ENCODE measurements at regions not wholly inside any gene's neighbourhood (a gene's known extent, or its start where the extent isn't known, plus 50 kb on each side); places are given as distances from the start of the nearest gene placed in this dataset.
"Not testable (repeated sequence)": the region's sequence is repeated elsewhere in the genome, so short reads cannot be mapped to it uniquely, and the experiment has no call there.

DNA sequence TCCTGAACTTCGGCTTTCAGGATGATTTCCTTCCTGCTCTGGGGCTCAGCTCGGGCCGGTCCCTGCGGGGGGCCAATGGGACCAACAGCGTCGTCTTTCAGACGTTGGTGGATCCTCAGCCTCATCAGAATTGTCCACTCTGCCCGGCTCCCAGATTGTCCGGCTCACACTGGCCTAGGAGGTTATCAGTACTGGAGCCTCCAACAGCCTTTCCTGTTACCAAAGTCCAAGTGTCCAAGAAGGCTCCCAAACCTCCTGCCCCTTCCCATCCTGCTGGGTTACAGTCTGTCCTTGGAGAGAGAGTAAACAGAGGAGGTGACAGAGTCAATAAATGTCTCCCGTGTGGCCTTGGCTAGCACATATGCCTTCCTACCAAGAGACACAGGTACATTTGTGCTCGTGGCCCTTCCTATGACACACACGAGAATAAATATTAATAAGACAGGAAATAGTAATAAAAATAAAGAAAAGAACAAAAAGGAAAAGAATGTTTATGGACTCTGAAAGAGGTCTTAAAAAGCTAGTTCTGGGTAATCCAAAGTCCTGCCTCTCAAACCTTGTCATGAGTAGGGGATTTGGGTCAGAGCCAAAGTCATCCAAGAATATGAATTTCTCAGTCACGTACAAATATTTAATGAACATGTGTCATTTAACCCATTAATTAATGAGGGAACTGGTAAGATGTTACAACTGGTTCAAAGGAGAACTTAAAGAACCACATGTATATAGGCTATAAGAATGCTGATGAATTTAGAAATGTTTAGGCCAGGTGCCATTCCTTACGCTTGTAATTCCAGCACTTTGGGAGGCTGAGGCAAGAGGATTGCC is 80.8 kb upstream of the SLC2A1 start:
- DNase-seq: no peak

GRCh38 chr1:43038232-43038935 is 79.7 kb upstream of the SLC2A1 start:
- no peak for DNase-seq

DNA sequence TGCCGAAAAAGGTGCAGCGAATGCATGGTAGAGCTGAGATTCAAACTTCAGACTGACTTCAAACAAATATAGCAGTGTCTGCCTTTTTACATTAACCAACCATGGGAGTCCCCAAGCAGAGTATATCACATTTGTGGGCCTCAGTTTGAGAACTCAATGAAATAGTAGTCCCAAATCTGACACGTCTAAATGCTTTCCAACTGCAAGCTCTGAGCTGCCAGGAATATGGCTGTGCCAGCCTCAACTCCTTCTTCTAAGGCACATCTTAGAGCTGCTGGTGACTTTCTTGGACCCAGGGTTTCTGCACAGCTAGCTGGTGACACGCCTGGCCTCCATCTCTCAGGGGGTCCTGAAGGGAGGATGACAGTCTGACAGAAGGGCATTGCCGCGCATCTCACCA is 78.8 kb upstream of the SLC2A1 start:
- no peak for DNase-seq

DNA sequence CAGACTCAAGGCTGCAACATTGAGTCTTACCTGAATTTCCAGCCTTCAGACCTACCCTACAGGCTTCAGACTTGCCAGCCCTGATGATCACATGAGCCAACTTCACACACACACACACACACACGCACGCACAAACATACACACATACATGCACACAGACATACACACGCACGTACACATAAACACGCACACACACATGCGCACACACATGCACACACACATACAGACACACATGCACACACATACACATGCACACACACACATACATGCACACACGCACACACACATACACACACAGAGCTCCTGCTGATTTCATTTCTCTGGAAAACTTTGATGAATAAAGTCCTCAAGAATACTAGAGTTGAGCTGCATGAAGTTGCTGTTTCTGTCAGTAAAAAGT is 78.3 kb upstream of the SLC2A1 start:
- no peak for DNase-seq

DNA sequence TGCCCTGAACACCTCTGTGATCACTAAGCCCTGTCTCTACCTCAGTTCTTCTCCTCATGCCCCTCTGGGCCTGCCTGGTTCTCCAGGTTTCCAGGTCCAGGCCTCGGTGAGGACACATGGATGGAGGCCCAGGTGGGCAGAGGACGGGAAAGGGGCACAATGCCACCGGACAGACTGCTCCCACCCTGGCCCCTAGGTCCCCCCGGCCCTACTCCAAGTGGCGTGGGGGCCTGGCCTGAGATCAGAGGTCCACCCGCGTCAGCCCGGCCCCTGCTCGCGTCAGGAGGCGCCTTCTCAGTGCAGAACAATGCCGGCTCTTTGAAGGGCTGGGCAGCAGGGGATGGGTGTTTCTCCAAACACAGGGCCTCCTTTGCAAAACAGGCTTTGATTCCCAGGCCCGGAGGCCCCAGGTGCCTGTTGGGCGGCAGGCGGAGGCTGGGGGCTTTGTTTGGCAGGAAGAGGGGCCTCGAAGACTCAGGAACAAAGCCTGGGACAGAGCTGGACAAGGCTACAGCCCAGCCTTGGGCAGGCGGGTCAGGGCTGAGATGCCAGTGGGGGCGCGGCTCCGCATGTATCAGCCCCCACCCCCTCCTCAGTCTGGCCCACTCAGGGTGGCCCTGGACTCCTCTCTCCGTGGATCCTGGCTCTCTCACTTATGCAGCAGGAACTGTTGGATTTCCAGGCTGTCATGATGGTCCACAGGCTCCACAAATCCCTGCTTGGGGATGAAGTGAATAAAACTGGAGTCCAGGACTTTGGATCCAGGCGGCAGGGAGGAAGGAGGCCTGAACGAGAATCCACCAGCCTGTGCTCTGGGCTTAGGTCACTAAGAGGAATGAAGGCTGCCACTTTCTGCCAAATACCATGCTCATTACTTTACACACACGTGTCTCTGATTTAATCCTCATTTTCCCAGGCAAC is 77.4 kb upstream of the SLC2A1 start:
- no peak for DNase-seq

DNA sequence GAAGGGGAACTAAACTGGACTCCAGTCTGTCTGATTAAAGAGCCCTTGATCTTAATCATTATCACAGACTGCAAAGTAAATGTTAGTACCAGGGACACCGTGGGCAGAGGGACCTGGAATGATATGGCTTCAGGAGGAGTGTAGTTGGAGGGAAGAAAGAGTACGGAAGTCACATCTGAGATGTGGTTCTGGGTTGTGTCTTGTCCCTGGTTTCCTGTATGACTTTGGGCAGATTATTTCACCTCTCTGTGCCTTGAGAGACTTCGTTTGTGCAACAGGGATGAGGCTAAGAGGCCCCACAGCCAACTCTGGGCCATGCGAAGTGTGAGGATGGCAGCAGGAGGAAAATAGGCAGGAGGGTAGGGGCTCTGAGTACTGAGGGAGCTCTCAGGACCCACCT is 76.1 kb upstream of the SLC2A1 start:
- DNase-seq: no peak

- DNase-seq: no peak
These were observed 75.6 kb upstream of the SLC2A1 start for GRCh38 chr1:43034195-43034658.

GRCh38 chr1:43031316-43032203 is 72.9 kb upstream of the SLC2A1 start:
- DNase-seq: no peak

DNA sequence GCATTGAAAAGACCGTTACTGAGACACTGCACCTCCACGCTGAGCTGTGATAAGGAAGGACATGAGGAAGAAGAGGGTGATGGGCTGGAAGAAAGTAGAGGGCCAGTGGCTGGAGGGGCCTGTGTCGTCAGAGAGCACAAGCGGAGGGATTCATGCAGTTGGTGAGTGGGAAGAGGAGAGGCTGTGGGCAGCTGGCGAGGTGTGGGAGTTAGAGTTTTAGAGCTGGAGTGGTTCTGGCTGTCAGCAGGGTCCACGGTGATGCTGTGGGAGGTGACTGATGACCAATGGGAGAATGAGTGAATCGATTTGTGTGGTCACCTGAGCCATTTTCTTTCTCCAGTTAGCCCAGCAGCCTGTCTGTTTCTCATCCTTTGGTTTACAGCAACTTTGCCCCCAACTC is 66.2 kb upstream of the SLC2A1 start:
- DNase-seq: no peak

DNA sequence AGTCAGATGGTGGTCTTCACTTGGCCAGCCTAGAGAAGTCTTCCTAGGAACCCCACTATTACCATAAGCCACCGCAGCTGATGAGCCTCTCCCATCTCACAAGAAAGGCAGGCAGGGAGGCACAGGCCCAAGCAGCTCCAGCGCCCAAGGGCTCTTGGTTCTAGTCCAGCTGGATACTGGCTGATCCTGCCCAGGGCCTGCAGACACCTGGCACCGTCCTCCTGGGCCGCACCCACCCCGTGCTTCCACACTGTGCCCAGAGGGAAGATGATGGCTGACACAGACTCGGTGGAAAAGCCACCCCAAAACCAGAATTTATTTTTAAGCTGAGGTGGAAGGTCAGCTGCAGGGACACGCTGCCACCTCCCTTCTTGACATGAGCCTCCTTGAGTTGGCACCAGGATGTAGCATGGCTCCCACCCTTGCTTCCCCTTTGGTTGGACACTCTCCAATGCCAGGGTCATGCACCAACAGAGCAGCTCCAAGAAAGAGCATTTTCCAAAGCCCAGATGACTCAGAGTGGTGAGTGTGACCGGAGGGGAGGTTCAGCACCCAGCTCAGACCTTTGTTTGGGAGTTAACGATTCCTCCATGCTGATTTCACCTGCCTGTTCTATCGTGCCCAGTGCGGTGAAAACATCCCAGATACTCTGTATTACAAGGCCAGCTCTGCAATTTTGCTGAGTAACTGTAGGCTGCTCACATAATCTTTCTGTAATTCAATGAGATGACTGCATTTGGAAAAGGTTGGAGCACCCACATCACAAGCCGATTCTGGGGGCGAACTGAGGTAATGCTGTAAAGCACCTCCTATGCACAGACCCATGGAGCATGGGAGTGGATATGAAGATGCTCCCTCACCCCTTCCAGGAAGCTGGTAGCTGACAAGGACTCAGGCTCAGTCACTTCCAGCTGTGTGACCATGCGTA is 63.1 kb upstream of the SLC2A1 start:
- DNase-seq: no peak

DNA sequence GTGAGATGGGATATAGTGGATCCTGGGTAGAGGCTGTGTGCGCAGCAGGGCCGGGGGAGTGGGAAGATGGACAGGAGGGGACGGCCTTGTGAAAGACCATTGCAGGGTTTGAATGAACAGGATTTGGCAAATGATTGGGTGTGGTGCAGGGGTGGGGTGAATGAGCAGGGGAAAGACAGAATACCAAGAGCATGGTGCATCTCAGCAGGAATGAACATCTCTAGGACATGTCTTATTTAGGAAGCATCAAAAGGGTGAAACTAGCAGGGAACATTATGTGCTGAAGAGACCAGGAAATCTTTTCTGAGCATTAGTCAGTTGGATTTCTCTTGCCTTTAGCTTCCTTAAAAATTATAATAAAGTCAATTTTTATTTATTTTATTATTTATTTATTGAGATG is 60.6 kb upstream of the SLC2A1 start:
- DNase-seq: no peak

GRCh38 chr1:43018121-43018520 is 59.5 kb upstream of the SLC2A1 start:
- no peak for DNase-seq

DNA sequence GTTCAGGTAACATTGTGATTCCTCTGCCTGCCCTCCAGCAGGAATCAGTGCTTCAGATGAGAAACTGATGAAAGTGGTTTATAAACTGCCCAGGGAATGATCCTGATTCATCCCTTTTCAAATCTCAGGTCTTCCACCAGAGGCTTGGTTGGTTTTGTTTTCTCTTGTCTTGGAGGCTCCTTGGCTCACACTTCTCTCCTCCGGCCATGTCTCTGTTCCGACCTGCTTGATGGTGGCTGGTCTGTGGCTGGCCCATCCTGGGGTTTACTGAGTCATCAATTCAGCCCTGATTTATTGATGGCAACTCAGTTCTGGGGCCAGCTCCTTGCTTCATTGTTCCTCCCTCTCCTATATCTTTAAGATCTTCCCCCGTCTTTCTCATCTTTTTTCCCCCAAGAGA is 56.6 kb upstream of the SLC2A1 start:
- no peak for DNase-seq

DNA sequence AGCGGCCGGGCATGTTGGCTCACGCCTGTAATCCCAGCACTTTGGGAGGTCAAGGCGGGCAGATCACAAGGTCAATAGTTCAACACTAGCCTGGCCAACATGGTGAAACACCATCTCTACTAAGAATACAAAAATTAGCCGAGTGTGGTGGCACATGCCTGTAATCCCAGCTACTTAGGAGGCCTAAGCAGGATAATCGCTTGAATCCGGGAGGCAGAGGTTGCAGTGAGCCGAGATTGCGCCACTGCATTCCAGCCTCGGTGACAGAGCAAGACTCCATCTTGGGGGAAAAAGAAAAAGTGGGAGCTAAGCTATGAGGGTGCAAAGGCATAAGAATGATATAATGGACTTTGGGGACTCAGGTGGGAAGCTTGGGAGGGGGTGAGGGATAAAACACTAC is 55.9 kb upstream of the SLC2A1 start:
- DNase-seq: not testable (repeated sequence)

DNA sequence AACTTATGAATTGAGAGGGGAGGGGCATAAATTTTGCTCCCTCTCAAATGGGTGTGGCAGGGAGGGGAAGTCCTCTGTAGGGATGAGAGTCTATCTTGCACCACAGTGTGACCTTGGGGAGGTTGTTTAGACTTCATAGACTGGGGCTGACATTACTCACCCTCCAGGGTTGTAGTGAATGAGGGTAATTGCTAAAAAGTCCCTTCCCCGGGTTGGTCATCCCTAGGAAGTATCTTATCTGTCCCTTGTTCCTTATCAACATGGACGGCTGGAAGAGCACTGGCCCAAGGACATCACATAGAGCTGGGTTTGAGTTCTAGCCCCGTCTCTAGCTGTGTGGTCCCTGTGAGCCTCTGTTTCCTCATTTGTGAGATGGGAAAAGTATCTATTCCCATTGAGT is 52.4 kb upstream of the SLC2A1 start:
- no peak for DNase-seq

DNA sequence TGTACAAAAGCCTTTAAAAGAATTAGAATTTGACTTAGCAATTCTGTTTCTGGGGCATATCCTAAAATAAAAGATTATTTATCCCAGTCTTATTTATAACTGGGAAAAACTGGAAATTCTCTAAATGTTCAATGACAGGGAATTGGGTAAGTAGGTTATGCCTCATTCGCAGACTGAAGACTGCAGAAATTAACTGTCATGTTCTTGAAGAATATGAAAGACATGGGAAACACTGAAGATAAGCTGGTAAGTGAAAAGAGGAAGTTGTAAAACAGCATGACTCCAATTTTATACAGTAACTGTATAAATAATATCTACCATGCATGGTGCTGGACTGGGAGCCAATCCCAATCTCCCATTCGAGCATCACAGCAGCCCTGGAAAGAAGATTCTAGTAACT is 50.6 kb upstream of the SLC2A1 start:
- DNase-seq: no peak

DNA sequence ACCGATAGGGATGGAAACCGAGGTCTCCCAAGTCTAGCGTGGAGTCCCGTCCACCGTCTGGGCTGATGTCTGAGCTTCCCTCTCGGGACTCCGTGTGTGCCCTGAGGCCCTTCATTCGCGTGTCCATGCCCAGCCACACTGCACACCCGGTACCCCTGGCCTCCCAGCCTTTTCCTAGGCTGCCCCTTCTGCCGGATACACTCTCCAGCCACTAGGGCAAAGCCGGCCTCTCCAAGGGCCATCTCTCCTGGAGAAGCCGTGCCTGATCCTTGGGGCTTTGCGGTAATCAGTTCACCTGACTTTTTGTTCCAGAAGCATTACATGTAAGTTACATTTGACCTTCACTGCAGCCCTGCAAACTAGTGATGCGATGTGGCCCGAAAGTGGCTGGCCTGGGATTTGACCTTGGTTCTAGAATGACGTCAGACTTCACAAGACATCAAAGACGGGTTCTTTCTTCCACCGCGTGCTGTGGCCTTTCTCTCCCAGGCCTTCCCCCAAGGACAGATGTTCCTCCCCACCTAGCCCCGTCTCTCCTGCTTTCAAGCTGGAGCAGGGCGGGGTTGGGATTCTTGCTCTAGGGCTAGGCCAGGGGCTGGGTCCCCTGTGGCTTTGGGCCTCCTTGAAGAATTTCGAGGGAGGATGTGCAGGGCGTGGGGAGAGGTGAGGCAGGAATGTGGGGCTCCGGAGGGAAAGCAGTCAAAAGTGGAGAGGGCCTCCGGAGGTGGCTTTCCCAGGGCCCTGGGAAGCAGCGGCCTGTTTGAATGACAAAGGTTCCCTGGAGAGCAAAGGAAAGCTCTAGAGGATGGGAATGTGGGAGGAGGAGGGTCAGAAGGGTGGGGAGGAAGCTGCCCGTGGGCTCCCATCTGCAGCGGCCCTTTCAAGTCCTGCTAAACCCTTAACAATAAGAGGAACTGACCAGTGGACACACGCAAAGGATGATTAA is 49.7 kb upstream of the SLC2A1 start:
- no peak for DNase-seq

Data from stimulated activated CD4-positive, alpha-beta T cell treated with anti-CD3 and anti-CD28 coated beads, Interleukin-4, amount 100 ng/mL, for 4 hours (primary cell).